ENCODE measurements at regions not wholly inside any gene's neighbourhood (a gene's known extent, or its start where the extent isn't known, plus 50 kb on each side); places are given as distances from the start of the nearest gene placed in this dataset.
"Not testable (repeated sequence)": the region's sequence is repeated elsewhere in the genome, so short reads cannot be mapped to it uniquely, and the experiment has no call there.

DNA sequence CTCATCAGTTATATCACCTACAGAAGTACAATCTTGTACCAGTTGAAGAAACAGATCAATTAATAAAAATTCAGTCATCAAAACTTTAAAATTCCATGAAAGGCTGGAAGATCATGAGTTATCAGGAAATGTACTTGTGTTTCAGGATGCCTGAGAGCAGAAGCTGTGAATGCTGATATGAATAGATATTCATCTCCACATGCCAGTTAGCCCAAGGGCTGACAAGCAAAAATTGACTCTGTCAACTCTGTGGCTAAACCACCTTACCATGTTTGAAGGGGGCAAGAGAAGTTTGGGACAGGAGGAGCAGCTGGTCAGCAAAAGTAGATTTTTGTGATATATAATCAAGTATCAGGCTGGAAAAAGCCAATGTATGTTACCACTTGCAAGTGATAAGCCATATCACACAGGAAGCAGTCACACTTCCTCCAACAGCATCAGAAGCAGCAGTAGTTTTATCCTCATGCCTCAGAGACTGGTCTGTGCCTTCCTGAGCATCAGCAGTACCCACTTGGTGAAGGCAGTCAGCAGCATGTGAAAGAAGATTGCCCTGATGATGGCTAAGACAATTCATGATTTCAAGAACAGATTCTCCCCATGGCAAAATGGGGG is 328.2 kb upstream of the CNTNAP5 start:
- no peak for DNase-seq (ENCODE audit: low spot score)

GRCh38 chr2:123715467-123715982 is 309.6 kb upstream of the CNTNAP5 start:
- no peak for DNase-seq (ENCODE audit: low spot score)

DNA sequence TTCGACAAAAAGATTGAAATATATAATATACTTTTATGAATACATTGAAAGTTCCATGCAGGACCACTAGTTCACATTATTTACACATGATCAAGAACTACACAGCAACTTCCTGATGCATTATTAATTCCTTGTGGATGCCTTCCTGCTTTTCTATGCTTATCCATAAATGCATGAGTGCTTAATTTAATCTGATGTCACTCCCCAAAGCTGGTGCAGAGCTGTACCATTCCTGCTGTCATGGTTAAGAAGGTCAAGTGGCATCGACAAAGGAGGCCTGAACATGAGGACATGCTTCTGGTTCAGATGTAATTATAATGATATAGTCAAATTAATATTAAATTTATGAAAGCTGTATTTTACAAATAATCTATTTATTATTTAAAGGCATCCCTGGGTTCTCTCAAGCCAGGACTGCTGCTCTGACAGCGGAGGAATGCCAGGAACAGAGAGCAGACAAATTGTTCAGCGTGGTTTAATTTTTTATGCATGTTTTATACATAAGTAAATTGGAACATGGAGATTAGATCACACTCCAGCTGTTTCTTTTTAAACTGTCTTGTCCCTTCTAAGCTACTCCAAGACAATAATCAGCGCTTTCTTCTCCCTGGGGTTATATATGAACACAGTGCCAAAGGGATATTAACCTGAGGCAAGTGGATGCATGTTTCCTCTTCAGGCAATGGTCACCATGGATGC is 307.3 kb upstream of the CNTNAP5 start:
- DNase-seq (ENCODE audit: low spot score): no peak

GRCh38 chr2:123720760-123721159 is 304.3 kb upstream of the CNTNAP5 start:
- DNase-seq (ENCODE audit: low spot score): no peak

DNA sequence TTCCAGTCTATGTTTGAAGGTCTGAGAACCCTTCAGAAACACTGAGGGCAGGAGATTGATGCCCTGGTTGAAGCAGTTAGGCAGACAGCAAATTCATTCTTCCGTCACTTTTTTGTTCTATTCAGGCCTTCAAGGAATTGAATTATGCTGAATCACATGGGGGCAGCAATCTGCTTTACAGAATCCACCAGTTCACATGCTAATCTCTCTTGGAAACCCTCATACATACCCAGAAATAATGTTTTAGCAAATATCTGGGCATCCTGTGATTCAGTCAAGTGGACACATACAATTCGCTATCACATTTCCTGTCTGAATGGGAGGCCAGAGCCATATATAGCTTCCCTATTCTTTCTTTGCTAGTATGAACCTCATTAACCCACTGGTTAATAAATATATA is 301.4 kb upstream of the CNTNAP5 start:
- peak; percentile 43 for DNase-seq (ENCODE audit: low spot score)

DNA sequence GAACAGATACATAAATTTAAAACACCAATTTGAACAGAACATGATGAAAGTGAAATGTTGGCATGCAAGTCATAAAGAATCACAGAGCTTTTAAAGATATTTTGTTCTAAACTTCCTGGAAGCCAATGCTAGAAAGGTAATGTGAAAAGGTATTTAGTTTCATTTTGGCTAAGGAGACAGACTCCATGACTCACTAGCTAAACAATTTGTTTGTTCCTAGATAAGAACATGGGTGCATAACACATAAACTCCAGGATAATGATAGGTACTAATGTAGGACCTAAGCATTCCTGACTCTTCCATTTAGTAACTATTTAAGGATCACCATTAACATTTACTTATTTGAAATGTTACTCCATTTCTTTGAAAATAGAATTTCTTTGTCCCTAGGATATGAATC is 292.5 kb upstream of the CNTNAP5 start:
- no peak for DNase-seq (ENCODE audit: low spot score)

GRCh38 chr2:123737371-123737770 is 287.7 kb upstream of the CNTNAP5 start:
- no peak for DNase-seq (ENCODE audit: low spot score)

GRCh38 chr2:123738643-123739042 is 286.4 kb upstream of the CNTNAP5 start:
- peak; percentile 54 for DNase-seq (ENCODE audit: low spot score)

DNA sequence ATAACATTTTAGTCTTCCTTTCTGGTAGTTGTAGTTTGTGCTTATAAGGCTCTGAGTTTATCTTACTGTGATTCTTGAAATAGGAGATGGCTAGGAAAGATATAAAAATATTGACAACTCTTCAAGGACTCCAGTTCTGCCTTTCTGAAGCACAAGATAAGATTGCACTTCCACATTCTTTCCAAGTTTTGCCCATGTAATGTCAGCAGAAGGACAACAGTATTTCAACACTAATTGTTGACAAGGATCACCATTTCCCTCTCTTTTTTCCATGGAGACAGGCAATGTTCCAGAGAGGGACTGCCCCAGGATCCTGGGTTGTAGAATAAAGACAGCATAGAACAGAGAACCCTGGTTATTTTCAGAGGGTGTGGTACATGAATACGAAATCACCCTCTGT is 279.1 kb upstream of the CNTNAP5 start:
- no peak for DNase-seq (ENCODE audit: low spot score)

DNA sequence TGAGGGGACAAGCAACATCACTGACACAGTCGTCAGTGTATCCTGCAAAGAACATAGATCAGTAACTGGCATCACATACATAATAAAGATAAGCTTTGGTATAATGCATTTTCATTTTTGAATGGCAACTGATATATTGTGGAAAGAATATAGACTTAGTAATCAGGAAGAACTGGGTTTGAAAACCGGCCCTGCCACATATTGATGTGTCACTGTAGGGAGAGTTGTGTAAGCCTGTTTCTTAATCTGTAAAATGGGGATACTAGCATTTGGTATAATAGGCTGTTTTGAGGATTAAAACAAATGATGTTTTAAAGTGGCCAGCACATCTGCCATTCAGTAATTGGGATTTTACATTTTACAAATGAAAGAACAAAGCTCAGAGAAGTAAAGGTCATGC is 277.8 kb upstream of the CNTNAP5 start:
- DNase-seq (ENCODE audit: low spot score): no peak

GRCh38 chr2:123762221-123762620 is 262.9 kb upstream of the CNTNAP5 start:
- no peak for DNase-seq (ENCODE audit: low spot score)

DNA sequence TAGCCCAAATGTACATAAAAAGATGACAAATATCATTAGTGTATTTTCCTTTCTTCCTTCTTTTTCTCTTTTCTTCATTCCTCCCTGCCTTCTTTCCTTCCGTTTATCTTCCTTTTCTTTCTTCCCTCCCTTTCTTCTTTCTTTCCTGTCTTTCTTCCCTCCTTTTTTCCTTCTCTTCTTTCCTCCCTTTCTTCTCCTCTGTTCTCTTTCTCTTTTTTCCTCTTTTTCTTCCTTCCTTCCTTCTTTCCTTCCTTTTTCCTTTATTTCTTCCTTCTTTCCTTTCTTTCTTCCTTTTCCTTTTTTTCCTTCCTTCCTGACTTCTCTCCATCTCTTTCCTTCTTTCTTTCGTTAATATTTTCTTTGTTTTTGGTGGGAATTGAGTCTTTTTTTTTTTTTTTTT is 256.9 kb upstream of the CNTNAP5 start:
- no peak for DNase-seq (ENCODE audit: low spot score)

DNA sequence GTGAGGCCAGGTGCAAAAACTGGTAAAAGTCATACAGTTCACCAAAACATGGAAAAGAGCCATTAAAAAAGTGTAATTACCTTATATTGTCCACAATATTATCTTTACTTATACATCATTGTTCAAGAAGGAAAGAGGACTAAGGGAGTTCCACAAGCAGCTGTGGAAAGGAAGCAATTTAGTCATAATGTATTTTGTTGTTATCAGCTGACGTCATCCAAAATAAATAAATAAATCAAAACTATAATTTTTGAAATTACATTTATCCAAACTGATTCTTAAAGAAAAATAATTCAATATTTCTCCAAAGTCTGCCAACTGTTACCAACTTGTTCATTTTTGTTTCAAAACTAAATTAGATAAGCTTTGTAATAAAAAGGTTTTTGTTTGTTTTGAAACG is 256.1 kb upstream of the CNTNAP5 start:
- no peak for DNase-seq (ENCODE audit: low spot score)

GRCh38 chr2:123770996-123771720 is 253.9 kb upstream of the CNTNAP5 start:
- no peak for DNase-seq (ENCODE audit: low spot score)

- no peak for DNase-seq (ENCODE audit: low spot score)
Measured at GRCh38 chr2:123771928-123772632, 253.0 kb upstream of the CNTNAP5 start.

- no peak for DNase-seq (ENCODE audit: low spot score)
Measured at GRCh38 chr2:123777116-123777515, 248.0 kb upstream of the CNTNAP5 start.

DNA sequence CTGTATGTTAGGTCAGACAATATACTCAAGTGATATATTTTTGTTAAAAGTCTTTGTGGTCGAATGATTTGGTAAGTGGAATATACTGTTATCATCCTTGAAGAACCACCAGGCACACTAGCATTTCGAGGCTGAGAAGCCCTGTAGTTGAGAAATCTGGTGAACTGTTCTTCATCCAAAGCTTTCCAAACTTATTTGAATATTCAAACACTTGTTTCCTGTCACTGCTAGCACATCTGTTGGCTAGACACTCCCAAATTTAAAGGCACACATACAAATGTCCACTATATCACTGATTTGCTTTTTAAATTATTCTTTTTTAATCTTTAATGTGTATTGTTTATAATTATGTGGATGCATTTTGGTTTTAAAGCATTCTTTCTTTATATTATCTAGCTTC is 241.9 kb upstream of the CNTNAP5 start:
- DNase-seq (ENCODE audit: low spot score): no peak

DNA sequence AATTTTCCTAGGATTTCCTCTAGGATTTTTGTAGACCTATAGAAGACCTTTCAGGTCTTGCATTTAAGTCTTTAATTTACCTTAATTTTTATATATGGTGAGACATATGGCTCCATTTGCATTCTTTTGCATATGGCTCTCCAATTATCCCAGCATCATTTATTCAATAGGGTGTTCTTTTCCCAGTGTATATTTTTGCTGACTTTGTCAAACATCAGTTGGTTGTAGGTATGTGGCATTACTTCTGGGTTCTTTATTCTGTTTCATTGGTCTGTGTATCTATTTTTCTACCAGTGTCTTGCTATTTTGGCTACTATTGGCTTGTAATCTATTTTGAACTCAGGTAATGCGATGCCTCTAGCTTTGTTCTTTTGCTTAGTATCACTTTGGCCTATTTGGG is 239.8 kb upstream of the CNTNAP5 start:
- no peak for DNase-seq (ENCODE audit: low spot score)

DNA sequence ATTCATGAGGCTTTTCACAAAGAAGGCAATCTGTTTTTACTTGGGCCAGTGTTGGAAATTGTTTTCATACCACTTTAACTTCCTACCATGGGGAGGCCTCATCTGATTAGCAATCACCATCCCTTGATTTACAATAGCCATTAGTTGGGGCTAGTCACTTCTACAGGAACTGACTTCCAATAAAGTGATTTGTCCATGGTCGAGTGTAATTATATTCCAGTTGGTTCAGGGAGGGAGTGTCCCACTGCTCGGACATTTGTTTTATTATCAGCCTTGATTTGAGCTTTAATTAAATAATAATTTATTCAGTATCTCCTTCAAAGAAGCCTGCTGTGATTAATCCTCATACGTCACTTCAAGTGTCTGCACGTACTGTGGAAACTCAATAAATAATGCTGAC is 233.9 kb upstream of the CNTNAP5 start:
- DNase-seq (ENCODE audit: low spot score): no peak

DNA sequence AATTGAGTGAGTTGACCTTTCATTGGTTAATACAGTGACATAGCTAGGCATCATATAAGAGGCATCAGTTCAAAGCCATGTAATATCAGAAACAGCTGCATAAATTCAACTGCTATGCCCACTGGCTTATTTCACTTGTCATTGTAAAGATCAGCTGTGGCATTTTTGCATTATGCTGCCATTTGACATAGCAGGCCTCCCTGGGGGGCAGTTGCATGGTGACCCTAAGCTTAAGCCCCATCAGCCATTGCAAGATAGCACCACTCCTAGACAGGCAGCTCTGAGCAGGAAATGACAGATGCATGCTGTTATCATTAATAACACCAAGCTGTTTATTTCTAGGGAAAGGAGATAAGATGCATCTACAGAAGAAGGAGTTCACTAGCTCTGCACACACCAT is 233.4 kb upstream of the CNTNAP5 start:
- no peak for DNase-seq (ENCODE audit: low spot score)

DNA sequence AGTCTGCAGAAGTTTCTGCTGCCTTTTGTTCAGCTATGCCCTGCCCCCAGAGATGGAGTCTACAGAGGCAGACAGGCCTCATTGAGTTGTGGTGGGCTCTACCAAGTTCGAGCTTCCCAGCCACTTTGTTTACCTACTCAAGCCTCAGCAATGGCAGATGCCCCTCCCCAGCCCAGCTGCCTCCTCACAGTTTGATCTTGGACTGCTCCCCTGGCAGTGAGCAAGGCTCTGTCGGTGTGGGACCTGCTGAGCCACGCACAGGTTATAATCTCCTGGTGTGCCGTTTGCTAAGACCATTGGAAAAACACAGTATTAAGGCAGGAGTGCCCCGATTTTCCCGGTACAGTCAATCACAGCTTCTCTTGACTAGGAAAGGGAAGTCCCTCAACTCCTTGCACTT is 221.0 kb upstream of the CNTNAP5 start:
- DNase-seq (ENCODE audit: low spot score): not testable (repeated sequence)

DNA sequence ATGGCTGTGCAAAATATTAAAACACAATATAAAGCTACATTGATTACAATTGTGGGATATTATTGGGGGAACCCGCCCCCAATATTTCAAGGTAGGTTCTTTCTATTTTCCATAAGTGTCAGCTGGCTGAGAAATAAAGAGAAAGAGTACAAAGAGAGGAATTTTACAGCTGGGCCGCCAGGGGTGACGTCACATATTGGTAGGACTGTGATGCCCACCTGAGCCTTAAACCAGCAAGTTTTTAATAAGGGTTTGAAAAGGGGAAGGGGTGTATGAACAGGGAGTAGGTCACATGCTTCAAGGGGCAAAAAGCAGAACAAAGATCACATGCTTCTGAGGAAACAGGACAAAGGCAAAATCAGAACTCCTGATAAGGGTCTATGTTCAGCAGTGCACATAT is 219.3 kb upstream of the CNTNAP5 start:
- not testable (repeated sequence) for DNase-seq (ENCODE audit: low spot score)

GRCh38 chr2:123808243-123808642 is 216.8 kb upstream of the CNTNAP5 start:
- DNase-seq (ENCODE audit: low spot score): no peak

All from kidney capillary endothelial cell (primary cell).